ENCODE measurements at regions not wholly inside any gene's neighbourhood (a gene's known extent, or its start where the extent isn't known, plus 50 kb on each side); places are given as distances from the start of the nearest gene placed in this dataset.

DNA sequence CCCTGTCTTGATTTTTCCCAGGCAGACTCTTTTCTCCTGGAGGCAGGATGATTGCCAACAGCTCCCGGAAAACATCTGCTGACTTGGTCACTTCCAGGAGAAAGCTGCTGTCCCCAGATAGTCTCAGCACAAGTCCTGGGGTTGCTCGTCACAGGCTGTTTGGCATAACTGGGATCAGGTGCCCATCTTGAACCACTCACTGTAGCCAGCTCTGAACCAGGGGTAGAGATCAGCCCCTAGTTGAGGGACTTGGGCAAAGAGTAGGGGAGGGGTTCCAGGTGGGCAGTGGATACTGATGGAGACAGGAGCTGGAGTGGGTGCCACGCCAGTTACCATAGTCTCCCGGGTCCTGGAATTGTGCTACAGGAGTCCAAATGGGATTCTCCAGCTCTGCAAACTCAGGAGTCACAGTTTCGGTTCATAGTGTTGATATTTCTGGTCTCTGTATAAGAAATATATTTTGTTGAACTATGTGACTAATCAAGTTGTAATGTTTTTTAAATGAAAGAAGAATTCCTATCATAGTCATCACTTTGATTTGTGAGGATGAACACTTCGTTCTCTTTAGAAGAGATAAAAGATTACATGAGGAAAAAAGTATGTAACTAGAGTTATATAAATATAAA is 1154.5 kb downstream of the AACS start:
- no peak for DNase-seq (ENCODE audit: low read depth, low spot score)
- POLR2A ChIA-PET: no interaction called here
- CTCF ChIA-PET: no interaction called here
- Histone ChIP-seq H3K4me3 (ENCODE audit: low read depth, low read length) (no peak overlapping the region), H3K27ac (ENCODE audit: low read depth, low read length) (no peak overlapping the region), H3K9me3 (ENCODE audit: control insufficient read depth, insufficient read depth, low read length) (peaks cover 27% of the 10 kb centered on the region; the same call in 1 of the 2 replicates), H3K27me3 (ENCODE audit: control insufficient read depth, insufficient read depth, low read length) (no peaks in the 10 kb centered on the region)
- TF ChIP-seq, protein P1, sequence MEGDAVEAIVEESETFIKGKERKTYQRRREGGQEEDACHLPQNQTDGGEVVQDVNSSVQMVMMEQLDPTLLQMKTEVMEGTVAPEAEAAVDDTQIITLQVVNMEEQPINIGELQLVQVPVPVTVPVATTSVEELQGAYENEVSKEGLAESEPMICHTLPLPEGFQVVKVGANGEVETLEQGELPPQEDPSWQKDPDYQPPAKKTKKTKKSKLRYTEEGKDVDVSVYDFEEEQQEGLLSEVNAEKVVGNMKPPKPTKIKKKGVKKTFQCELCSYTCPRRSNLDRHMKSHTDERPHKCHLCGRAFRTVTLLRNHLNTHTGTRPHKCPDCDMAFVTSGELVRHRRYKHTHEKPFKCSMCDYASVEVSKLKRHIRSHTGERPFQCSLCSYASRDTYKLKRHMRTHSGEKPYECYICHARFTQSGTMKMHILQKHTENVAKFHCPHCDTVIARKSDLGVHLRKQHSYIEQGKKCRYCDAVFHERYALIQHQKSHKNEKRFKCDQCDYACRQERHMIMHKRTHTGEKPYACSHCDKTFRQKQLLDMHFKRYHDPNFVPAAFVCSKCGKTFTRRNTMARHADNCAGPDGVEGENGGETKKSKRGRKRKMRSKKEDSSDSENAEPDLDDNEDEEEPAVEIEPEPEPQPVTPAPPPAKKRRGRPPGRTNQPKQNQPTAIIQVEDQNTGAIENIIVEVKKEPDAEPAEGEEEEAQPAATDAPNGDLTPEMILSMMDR (IDR thresholded peaks at IDR 0.05; ENCODE audit: low read depth, low read length): no peak

DNA sequence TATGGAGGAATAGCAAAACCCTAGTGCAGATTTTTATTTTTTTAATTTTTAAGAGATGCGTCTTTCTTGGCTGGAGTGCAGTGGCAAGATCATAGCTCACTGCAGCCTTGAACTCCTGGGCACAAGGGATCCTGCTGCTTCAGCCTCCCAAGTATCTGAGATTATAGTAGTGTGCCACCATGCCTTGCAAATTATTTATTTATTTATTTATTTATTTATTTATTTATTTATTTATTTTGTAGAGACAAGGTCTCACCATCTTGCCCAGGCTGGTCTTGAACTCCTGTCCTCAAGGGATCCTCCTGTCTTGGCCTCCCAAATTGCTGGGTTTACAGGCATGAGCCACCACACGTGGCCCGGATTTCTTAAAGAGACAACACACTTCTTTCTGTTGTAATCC is 1158.8 kb downstream of the AACS start:
- ChIA-PET CTCF (no interaction called here), POLR2A (no interaction called here)
- TF ChIP-seq, protein P1 (IDR thresholded peaks at IDR 0.05; ENCODE audit: low read depth, low read length): no peak

DNA sequence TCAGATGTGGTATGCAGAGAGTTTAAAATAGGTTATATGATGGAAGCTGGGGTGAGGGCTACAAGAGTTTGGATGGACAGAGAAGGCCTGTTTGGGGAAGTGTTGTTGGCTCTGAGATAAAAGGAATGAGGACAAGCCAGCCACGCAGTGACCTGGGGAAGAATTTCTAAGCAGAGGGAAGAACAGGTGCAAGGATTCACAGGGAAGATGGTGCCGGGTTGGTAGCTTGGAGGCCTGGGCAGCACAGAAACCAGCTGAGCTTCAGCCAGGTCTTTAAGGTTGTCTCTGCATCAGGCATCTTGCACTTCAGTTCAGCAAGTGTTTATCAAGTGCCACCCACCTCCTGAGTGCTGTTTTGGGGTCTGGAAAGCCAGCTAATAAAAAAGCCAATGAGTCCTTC is 1163.7 kb downstream of the AACS start:
- Histone ChIP-seq H3K27ac (ENCODE audit: low read depth, low read length) (no peak overlapping the region), H3K4me3 (ENCODE audit: low read depth, low read length) (no peak overlapping the region), H3K9me3 (ENCODE audit: control insufficient read depth, insufficient read depth, low read length) (peaks cover 12% of the 10 kb centered on the region), H3K27me3 (ENCODE audit: control insufficient read depth, insufficient read depth, low read length) (no peaks in the 10 kb centered on the region)
- ChIA-PET POLR2A (no interaction called here), CTCF (no interaction called here)
- DNase-seq (ENCODE audit: low read depth, low spot score): no peak
- TF ChIP-seq, protein P1 (IDR thresholded peaks at IDR 0.05; ENCODE audit: low read depth, low read length): no peak

More for the DNA sequence above, 1158.8 kb downstream of the AACS start:
- no peak overlapping the region for H3K27ac ChIP-seq (ENCODE audit: low read depth, low read length)
- no peak overlapping the region for H3K4me3 ChIP-seq (ENCODE audit: low read depth, low read length)
- H3K9me3 ChIP-seq (ENCODE audit: control insufficient read depth, insufficient read depth, low read length): peaks cover 11% of the 10 kb centered on the region; the same call in 1 of the 2 replicates
- DNase-seq (ENCODE audit: low read depth, low spot score): no peak
- H3K27me3 ChIP-seq (ENCODE audit: control insufficient read depth, insufficient read depth, low read length): no peaks in the 10 kb centered on the region

DNA sequence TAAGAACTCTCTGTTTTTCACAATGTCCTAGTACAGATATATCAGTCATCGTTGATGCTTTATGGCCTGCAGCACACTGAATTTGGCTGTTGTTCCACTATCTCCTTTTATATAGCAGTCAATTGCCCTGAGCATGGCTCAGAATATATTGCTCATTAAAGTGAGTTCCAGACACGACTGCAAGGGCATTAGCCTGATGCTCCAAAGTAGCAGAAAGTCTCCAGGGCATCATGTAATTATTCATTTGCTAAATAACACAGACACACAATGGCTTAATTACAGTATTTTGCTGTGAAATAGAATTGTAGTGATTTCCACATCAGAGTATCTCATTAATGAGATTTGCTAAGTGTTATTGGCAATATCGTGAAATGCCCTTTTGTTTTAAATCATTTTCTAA is 1167.5 kb downstream of the AACS start:
- no peak overlapping the region for H3K27ac ChIP-seq (ENCODE audit: low read depth, low read length)
- ChIA-PET CTCF (no interaction called here), POLR2A (no interaction called here)
- TF ChIP-seq, protein P1 (IDR thresholded peaks at IDR 0.05; ENCODE audit: low read depth, low read length): no peak
- DNase-seq (ENCODE audit: low read depth, low spot score): no peak
- H3K4me3 ChIP-seq (ENCODE audit: low read depth, low read length): no peak overlapping the region
- H3K9me3 ChIP-seq (ENCODE audit: control insufficient read depth, insufficient read depth, low read length): peaks cover 16% of the 10 kb centered on the region
- H3K27me3 ChIP-seq (ENCODE audit: control insufficient read depth, insufficient read depth, low read length): no peaks in the 10 kb centered on the region

DNA sequence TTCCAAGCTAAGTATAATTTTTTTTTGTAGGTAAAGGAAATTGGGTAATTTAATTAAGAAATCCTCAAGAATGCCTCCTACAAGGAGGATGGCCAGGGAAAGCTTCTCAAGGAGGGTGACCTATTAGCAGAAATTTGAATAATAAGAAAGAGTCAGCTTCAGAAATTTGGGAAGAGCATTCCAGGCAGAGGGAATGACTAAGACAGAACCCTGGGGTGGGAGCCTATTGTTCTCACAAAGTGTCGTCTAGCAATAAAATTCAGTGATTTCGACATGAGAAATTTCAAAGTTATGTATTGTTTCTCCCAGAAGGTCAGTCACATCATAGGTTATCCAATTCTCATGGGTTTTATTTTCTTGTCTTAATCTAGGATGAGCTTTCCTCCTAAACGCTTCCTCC is 1168.4 kb downstream of the AACS start:
- no peak overlapping the region for H3K4me3 ChIP-seq (ENCODE audit: low read depth, low read length)
- no peak overlapping the region for H3K27ac ChIP-seq (ENCODE audit: low read depth, low read length)
- POLR2A ChIA-PET: no interaction called here
- TF ChIP-seq, protein P1 (IDR thresholded peaks at IDR 0.05; ENCODE audit: low read depth, low read length): no peak
- no peaks in the 10 kb centered on the region for H3K27me3 ChIP-seq (ENCODE audit: control insufficient read depth, insufficient read depth, low read length)
- DNase-seq (ENCODE audit: low read depth, low spot score): no peak
- peaks cover 16% of the 10 kb centered on the region for H3K9me3 ChIP-seq (ENCODE audit: control insufficient read depth, insufficient read depth, low read length)
- CTCF ChIA-PET: no interaction called here
